Stimulated activated naive B cell treated with anti-CD40 and anti-IgM and Interleukin-4, amounts not matched to agents 10 μg/mL and 1 μg/mL and 100 μg/mL, for 72 hours (primary cell): ENCODE measurements at regions not wholly inside any gene's neighbourhood (a gene's known extent, or its start where the extent isn't known, plus 50 kb on each side); places are given as distances from the start of the nearest gene placed in this dataset.

Source experiments
- ATAC-seq, 2 donors: fragments of 150-1000 bp; cut with Tn5 transposase; replicated peaks; 2 replicates each; pipeline ENCODE4 v1.10.0; 2021; ENCODE audit warnings: moderate library complexity in 1 of 2
- DNase-seq: peaks from one replicate; pipeline ENCODE4 v3.0.0; 2021
- H3K27ac Mint-ChIP-seq: one replicate; pipeline ENCODE4 v1.8.0; 2022; ENCODE audit warnings: mild to moderate bottlenecking, mixed read lengths
- H3K27me3 Mint-ChIP-seq, 2 donors: one replicate each; pipeline ENCODE4 v1.8.0; 2022; ENCODE audit warnings: mixed read lengths in 2 of 2
- H3K36me3 Mint-ChIP-seq, 2 donors: one replicate each; pipeline ENCODE4 v1.8.0; 2022; ENCODE audit warnings: mixed read lengths in 2 of 2, mild to moderate bottlenecking in 1 of 2
- H3K4me1 Mint-ChIP-seq, 2 donors: one replicate each; pipeline ENCODE4 v1.8.0; 2022; ENCODE audit warnings: mixed read lengths in 2 of 2, mild to moderate bottlenecking in 1 of 2
- H3K4me3 Mint-ChIP-seq, 2 donors: one replicate each; pipeline ENCODE4 v1.8.0; 2022; ENCODE audit warnings: mild to moderate bottlenecking in 2 of 2, mixed read lengths in 2 of 2, moderate library complexity in 1 of 2
- H3K9me3 Mint-ChIP-seq, 2 donors: one replicate each; pipeline ENCODE4 v1.8.0; 2022; ENCODE audit warnings: mixed read lengths in 2 of 2, mild to moderate bottlenecking in 1 of 2

DNA sequence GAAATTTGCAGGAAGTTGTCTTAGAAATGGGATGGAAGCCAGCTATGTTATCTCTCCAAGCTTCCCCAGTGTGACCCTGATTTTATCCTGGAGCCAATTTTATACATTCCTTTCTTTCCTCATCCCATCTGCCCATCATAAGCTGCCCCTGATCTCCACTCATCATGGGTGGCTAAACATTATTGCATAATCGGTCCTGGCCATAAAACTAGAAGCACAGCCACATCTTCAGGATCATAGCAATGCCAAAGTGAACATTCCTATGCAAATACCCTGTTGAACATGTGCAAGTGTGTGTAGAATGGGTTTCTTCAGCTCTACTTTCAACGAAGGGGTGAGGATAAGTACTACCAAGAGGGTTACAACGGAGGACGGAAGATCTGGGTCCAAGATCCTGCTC lies 50.6 kb upstream of the COG2 start:
- ATAC-seq (no peak), DNase-seq (no peak)
- H3K36me3 Mint-ChIP-seq: no peaks in the 10 kb centered on the region
- H3K4me3 Mint-ChIP-seq: no peak overlapping the region
- H3K27me3 Mint-ChIP-seq: peaks cover 28 to 38% of the 10 kb centered on the region in 2 donors
- H3K4me1 Mint-ChIP-seq: peaks cover 0 to 2% of the 10 kb centered on the region in 2 donors
- H3K27ac Mint-ChIP-seq: no peak overlapping the region
- peaks cover 0 to 7% of the 10 kb centered on the region in 2 donors for H3K9me3 Mint-ChIP-seq

DNA sequence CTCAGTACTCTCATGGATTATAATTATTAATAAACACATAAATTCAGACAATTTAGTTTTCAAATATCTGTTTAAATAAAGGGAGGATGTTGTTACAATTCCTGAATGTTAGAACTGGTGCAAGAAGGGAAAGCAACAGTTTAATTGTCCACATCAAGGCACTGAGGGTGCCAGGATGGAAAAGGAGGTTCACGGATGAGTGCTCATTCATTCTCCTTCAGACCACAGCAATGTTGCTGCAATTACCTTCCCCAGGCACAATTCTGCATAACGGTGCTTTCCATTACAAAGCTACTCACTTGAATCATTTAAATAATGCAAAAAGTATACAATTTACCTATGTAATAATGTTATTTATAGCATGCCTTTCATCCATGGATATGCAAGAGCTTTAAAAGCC lies 52.3 kb upstream of the COG2 start:
- peaks cover 0 to 9% of the 10 kb centered on the region in 2 donors for H3K9me3 Mint-ChIP-seq
- H3K27me3 Mint-ChIP-seq: peaks cover 26 to 33% of the 10 kb centered on the region in 2 donors
- ATAC-seq: no peak
- no peaks in the 10 kb centered on the region for H3K36me3 Mint-ChIP-seq
- peaks cover 0 to 2% of the 10 kb centered on the region in 2 donors for H3K4me1 Mint-ChIP-seq
- H3K27ac Mint-ChIP-seq: no peak overlapping the region
- DNase-seq: no peak
- no peak overlapping the region for H3K4me3 Mint-ChIP-seq

DNA sequence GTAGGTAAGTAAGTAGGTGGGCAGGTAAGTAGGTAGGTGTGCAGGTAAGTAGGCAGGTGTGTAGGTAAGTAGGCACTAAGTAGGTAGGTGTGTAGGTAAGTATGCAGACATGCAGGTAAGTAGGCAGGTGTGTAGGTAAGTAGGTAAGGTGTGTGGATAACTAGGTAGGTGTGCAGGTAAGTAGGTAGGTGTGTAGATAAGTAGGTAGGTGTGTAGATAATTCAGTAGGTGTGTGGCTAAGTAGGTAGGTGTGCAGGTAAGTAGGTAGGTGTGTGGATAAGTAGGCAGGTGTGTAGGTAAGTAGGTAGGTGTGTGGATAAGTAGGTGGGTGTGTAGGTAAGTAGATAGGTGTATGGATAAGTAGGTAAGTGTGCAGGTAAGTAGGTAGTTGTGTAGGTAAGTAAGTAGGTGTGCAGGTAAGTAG lies 53.9 kb upstream of the COG2 start:
- Mint-ChIP-seq H3K9me3 (peaks cover 0 to 11% of the 10 kb centered on the region in 2 donors), H3K4me1 (peaks cover 0 to 2% of the 10 kb centered on the region in 2 donors), H3K27me3 (peaks cover 24 to 25% of the 10 kb centered on the region in 2 donors), H3K4me3 (no peak overlapping the region), H3K36me3 (no peaks in the 10 kb centered on the region), H3K27ac (no peak overlapping the region)
- DNase-seq: no peak
- ATAC-seq: no peak

GRCh38 chr1:230587061-230587460 lies 55.2 kb upstream of the COG2 start:
- Mint-ChIP-seq H3K27me3 (peaks cover 14 to 21% of the 10 kb centered on the region in 2 donors), H3K36me3 (no peaks in the 10 kb centered on the region), H3K27ac (no peak overlapping the region), H3K4me3 (no peak overlapping the region), H3K4me1 (peaks cover 0 to 2% of the 10 kb centered on the region in 2 donors), H3K9me3 (peaks cover under 1 to 9% of the 10 kb centered on the region in 2 donors)
- DNase-seq (no peak), ATAC-seq (no peak)

DNA sequence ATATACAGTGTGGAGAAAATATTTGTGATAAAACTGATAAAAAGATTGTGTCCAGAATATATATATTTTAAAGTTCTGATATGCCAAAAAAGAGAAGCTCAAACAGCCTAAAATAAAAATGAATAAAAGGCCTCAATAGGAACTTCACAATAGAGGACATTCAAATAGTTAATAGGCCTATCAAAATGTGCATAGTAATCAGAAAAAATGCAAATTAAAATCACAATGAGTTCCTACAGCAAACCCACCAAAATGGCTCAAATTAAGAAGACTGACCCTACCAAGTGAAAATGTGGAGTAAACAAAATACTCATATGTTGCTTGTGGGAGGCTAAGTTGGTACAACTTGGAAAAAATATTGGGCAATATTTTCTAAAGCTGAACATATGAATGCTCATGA lies 57.6 kb upstream of the COG2 start:
- no peak for DNase-seq
- ATAC-seq: no peak
- no peak overlapping the region for H3K4me3 Mint-ChIP-seq
- H3K9me3 Mint-ChIP-seq: peaks cover 6 to 14% of the 10 kb centered on the region in 2 donors
- H3K36me3 Mint-ChIP-seq: no peaks in the 10 kb centered on the region
- peaks cover 0 to 2% of the 10 kb centered on the region in 2 donors for H3K4me1 Mint-ChIP-seq
- no peak overlapping the region for H3K27ac Mint-ChIP-seq
- H3K27me3 Mint-ChIP-seq: peaks cover 18 to 42% of the 10 kb centered on the region in 2 donors

GRCh38 chr1:230581446-230582079 lies 60.7 kb upstream of the COG2 start:
- H3K4me1 Mint-ChIP-seq: no peaks in the 10 kb centered on the region

DNA sequence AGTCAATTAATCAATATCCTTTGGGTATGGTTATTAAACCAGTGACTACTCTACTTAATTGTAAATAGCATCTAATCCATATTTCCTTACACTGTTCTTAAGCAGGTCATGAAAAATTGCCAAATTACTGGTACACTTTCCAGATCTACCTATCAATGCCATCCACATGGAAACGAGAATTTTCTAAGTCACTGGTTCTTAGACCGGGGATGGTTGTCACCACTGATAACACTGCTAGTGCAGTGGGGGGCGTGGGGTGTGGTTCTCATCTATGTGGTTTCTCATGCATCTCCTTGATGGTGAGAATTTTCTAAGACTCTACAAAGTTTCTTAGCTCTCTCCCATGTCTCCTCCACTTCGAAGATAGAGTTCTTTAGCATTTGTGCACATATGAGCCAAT lies 63.7 kb upstream of the COG2 start:
- ATAC-seq: no peak
- Mint-ChIP-seq H3K27me3 (peaks cover 26 to 63% of the 10 kb centered on the region in 2 donors), H3K4me3 (no peak overlapping the region), H3K36me3 (no peaks in the 10 kb centered on the region), H3K4me1 (peaks cover 0 to 3% of the 10 kb centered on the region in 2 donors), H3K9me3 (peaks cover 6 to 8% of the 10 kb centered on the region in 2 donors), H3K27ac (no peak overlapping the region)
- DNase-seq: no peak

More at GRCh38 chr1:230581446-230582079, 60.7 kb upstream of the COG2 start:
- H3K27me3 Mint-ChIP-seq: peaks cover 17 to 50% of the 10 kb centered on the region in 2 donors
- no peak overlapping the region for H3K27ac Mint-ChIP-seq
- peaks cover 6 to 10% of the 10 kb centered on the region in 2 donors for H3K9me3 Mint-ChIP-seq
- H3K36me3 Mint-ChIP-seq: no peaks in the 10 kb centered on the region
- H3K4me3 Mint-ChIP-seq: no peak overlapping the region
- no peak for ATAC-seq
- no peak for DNase-seq

DNA sequence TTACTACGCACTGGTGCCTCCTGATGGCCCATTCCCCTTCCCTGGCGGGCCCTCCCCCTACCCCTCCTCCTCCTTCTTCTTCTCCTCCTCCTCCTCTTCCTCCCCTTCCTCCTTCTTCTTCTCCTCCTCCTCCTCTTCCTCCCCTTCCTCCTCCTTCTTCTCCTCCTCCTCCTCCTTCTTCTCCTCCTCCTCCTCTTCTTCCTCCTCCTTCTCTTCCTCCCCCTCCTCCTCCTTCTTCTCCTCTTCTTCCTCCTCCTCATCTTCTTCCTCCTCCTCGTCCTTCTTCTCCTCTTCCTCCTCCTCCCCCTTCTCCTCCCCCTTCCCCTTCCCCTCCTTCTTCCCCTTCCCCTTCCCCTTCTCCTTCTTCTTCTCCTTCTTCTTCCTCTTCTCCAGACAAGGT lies 64.7 kb upstream of the COG2 start:
- no peak overlapping the region for H3K4me3 Mint-ChIP-seq

DNA sequence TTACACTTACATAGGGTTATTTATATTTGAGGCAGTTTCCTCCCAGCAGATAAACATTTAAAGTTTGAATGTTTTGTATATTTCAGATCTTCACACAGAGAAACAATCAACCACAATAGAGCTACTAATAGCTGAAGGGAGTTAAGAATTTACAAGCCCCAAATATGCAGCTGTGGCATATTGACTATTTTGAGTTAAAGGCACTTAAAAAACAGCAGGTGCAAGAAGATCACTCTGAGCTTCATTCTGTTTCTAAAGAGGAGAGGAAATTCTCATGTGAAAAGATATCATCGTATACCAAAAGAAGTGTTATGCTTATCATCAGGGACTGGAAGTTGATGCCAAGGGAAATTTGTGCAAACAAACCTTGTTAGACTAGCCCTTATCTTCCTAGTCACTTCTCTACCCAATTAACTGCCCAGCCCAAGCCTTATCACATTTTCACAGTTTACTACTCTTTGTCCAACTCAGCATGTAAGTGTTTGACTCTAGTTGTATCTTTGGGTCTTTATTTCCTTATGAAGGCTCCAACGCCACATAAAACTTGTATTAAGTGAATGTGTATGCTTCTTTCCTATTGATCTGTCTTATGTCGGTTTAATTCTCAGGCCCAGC lies 66.3 kb upstream of the COG2 start:
- Mint-ChIP-seq H3K27me3 (peaks cover 28 to 50% of the 10 kb centered on the region in 2 donors), H3K4me1 (peaks cover 0 to 3% of the 10 kb centered on the region in 2 donors), H3K4me3 (no peak overlapping the region), H3K9me3 (peaks cover 0 to 2% of the 10 kb centered on the region in 2 donors), H3K36me3 (no peaks in the 10 kb centered on the region), H3K27ac (no peak overlapping the region)
- DNase-seq (no peak), ATAC-seq (no peak)

More for the DNA sequence above, 64.7 kb upstream of the COG2 start:
- DNase-seq (no peak), ATAC-seq (no peak)
- Mint-ChIP-seq H3K27ac (no peak overlapping the region), H3K27me3 (peaks cover 26 to 63% of the 10 kb centered on the region in 2 donors), H3K9me3 (peaks cover 6 to 8% of the 10 kb centered on the region in 2 donors), H3K4me1 (peaks cover 0 to 3% of the 10 kb centered on the region in 2 donors), H3K36me3 (no peaks in the 10 kb centered on the region)

- Mint-ChIP-seq H3K9me3 (peaks cover 0 to 2% of the 10 kb centered on the region in 2 donors), H3K27ac (no peak overlapping the region)
- no peak for ATAC-seq
Measured at GRCh38 chr1:230574502-230574901, 67.8 kb upstream of the COG2 start.

GRCh38 chr1:230573658-230574057 lies 68.6 kb upstream of the COG2 start:
- Mint-ChIP-seq H3K9me3 (peaks cover 0 to 2% of the 10 kb centered on the region in 2 donors), H3K4me1 (peaks cover 0 to 3% of the 10 kb centered on the region in 2 donors), H3K27me3 (peaks cover 27 to 31% of the 10 kb centered on the region in 2 donors), H3K36me3 (no peaks in the 10 kb centered on the region), H3K27ac (no peak overlapping the region), H3K4me3 (no peak overlapping the region)
- ATAC-seq (peak; percentile 53 to 60), DNase-seq (no peak)

More at GRCh38 chr1:230574502-230574901, 67.8 kb upstream of the COG2 start:
- Mint-ChIP-seq H3K36me3 (no peaks in the 10 kb centered on the region), H3K4me1 (peaks cover 0 to 3% of the 10 kb centered on the region in 2 donors), H3K27me3 (peaks cover 29 to 38% of the 10 kb centered on the region in 2 donors), H3K4me3 (no peak overlapping the region)
- DNase-seq: no peak

DNA sequence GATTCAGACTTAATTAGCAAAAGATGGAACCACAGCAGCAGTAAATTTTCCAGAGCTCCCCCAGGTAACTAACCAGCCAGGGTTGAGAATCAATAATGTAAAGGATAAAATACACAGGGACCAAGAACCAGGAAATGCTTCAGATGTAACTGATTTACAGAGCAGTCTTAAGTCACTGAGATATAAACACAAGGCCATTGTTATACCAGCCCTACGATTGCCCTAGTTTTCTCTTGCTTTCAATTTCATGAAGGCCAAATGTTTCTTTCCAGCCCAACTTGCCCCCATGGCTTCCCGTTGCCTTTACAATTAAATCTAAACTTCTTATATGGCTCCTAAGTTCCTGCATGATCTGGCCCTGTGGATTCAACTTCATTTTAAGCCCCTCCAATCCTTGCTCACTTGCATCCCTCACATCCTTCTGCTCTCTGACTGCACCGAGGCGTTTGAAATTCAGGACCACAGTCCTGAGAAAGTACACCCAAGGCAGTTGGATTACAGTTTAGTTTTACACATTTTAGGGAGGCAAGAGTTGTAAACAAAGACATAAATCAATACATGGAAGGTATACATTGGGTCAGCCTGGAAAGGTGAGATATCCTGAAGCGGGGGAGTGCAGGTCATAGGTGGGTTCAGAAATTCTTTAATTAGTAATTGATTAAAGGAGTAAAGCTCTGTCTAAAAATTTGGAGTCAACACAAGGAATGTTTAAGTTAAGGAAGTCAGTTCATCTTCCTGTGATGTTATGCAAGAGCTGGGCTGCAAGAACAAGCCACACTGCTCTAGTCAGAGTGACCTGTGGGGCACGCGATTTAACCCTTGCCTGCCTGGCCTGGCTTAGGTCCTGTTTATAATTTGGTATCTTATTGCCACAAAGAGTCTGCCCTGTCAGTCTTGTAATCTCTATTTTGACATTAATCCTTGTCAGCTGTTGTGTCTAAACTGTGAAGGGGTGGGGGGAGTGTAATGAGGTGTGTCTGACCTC lies 69.9 kb upstream of the COG2 start:
- no peak for DNase-seq

DNA sequence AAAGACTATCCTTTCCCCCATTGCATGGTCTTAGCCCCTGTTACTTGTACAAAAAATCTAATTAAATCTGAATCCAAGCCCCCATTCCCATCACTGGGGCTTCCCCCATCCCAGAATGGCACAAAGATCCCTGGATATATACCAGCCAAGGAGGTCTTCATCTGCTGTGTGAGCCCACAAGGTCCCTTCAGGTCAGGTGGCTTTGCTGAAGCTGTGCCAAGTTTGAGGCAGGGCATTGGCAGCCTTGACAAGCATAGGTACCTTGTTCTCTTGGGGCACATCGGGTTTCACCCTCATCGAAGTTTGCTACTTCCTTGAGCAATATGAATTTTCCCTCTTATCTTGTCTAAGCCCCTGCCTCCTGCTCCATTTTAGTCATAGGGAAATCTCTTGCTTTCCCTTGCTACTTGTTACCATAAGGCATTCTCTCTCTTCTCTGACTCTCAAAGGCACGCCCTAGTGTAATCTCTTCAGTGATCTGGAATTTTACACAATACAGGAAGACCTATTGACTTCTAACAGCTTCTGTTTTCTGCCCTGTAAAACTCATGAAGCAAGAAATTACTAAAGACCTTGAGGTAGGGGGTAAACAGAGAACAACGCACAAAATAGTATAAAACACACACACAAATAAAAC lies 71.4 kb upstream of the COG2 start:
- ATAC-seq (no peak), DNase-seq (no peak)
- H3K4me3 Mint-ChIP-seq: no peak overlapping the region
- no peaks in the 10 kb centered on the region for H3K36me3 Mint-ChIP-seq
- no peak overlapping the region for H3K27ac Mint-ChIP-seq
- peaks cover 0 to 3% of the 10 kb centered on the region in 2 donors for H3K4me1 Mint-ChIP-seq
- H3K9me3 Mint-ChIP-seq: peaks cover 0 to 2% of the 10 kb centered on the region in 2 donors
- H3K27me3 Mint-ChIP-seq: peaks cover 19 to 22% of the 10 kb centered on the region in 2 donors

More for the DNA sequence above, 69.9 kb upstream of the COG2 start:
- H3K4me3 Mint-ChIP-seq: no peak overlapping the region
- no peaks in the 10 kb centered on the region for H3K36me3 Mint-ChIP-seq
- H3K9me3 Mint-ChIP-seq: peaks cover 0 to 2% of the 10 kb centered on the region in 2 donors
- H3K4me1 Mint-ChIP-seq: peaks cover 0 to 3% of the 10 kb centered on the region in 2 donors
- H3K27me3 Mint-ChIP-seq: peaks cover 26 to 27% of the 10 kb centered on the region in 2 donors
- H3K27ac Mint-ChIP-seq: no peak overlapping the region
- ATAC-seq: no peak

DNA sequence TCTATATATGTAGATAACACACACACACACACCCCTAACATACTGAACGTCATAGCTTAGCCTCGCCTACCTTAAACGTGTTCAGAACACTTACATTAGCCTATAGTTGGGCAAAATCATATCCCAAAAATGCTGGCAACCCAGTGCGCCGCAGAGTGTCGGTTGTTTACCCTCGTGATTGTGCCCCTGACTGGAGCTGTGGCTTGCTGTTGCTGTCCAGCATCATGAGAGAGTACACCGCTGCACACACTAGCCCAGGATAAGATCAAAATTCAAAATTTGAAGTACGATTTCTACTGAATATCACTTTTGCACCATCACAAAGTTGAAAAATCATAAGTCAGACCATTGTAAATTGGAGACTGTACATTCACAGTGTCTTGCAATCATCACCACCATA lies 73.1 kb upstream of the COG2 start:
- H3K4me3 Mint-ChIP-seq: no peak overlapping the region
- no peak overlapping the region for H3K27ac Mint-ChIP-seq
- ATAC-seq (no peak), DNase-seq (no peak)
- peaks cover 18 to 26% of the 10 kb centered on the region in 2 donors for H3K27me3 Mint-ChIP-seq
- H3K36me3 Mint-ChIP-seq: no peaks in the 10 kb centered on the region
- no peaks in the 10 kb centered on the region for H3K4me1 Mint-ChIP-seq
- H3K9me3 Mint-ChIP-seq: no peaks in the 10 kb centered on the region
